ENCODE measurements at regions not wholly inside any gene's neighbourhood (a gene's known extent, or its start where the extent isn't known, plus 50 kb on each side); places are given as distances from the start of the nearest gene placed in this dataset.

DNA sequence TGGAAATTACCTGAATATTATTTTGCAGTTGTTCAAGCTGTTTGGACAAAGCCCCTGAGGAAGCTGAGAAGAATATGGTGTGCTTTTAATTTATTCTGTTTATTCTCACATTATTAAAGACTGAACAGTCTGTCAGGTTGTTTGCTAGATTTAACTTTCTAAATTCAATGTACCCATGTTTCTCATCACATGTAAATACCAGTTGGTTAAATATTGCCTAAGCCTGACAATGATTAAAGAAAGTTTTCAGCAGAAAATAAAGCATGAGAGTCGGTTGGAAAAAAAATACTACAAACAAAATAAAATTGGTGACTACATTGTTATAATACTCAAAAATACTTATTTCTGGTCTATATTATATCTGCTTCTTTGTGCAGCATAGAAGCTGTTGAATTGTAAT, 1974.7 kb downstream of the ARAP2 start:
- TF ChIP-seq POLR2A (IDR thresholded peaks at IDR 0.05; ENCODE audit: low read depth, low read length), result no peak
- no peak for TF ChIP-seq POLR2AphosphoS5 (IDR thresholded peaks at IDR 0.05; ENCODE audit: low read depth, low read length)
- no peak for TF ChIP-seq TAF1 (IDR thresholded peaks at IDR 0.05; ENCODE audit: borderline replicate concordance, low read depth, low read length)
